GM19452 (cell line): ENCODE measurements at regions not wholly inside any gene's neighbourhood (a gene's known extent, or its start where the extent isn't known, plus 50 kb on each side); places are given as distances from the start of the nearest gene placed in this dataset.

Experiments used
- ATAC-seq: cut with Tn5 transposase; IDR thresholded peaks from one replicate; pipeline ENCODE4 v1.9.1; 2021; ENCODE audit not compliant: unreplicated experiment

DNA sequence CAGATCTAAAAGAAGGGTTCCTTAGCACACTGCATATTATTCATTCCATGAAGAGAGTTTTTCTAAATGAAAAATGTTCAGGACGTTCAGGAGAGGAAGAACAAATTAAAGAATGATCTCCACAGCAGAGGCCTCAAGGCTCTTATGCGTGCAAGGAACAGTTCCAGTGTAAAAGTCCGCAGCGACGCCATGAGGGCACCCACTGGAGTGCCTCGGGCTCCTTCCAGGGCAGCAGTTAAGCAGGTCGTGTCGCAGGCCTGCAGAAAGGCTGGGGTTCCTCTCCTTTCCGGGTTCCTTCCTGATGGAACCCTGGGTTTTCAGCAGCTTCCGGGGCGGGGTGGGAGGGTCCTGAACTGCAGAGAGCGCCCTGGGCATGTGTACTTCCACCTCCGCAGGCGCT is 87.1 kb upstream of the SELENOP start:
- no peak for ATAC-seq

DNA sequence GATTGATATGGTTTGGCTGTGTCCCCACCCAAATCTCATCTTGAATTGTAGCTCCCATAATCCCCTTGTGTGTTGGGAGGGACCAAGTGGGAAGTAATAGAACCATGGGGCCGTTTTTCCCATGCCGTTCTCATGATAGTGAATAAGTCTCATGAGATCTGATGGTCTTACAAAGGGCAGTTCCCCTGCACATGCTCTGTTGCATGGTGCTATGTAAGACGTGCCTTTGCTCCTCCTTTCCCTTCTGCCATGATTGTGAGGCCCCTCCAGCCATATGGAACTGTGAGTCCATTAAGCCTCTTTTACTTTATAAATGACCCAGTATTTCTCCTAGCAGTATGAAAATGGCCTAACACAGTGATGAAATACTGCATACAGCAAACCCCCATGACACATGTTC is 84.8 kb upstream of the SELENOP start:
- no peak for ATAC-seq

DNA sequence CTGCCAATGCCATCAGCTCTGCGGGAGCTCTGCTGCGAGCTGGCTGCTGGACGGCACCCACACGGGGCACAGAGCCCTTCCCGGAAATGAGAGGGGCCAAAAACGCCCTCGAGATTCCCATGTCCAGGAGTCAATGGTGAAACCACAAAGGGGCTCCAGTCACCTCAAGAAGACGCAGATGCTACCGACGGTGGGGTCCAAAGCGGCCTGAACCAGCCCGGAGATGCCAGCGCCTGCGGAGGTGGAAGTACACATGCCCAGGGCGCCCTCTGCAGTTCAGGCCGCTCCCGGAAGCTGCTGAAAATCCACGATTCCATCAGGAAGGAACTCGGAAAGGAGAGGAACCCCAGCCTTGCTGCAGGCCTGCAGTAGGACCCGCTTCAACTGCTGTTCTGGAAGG is 82.4 kb upstream of the SELENOP start:
- no peak for ATAC-seq

DNA sequence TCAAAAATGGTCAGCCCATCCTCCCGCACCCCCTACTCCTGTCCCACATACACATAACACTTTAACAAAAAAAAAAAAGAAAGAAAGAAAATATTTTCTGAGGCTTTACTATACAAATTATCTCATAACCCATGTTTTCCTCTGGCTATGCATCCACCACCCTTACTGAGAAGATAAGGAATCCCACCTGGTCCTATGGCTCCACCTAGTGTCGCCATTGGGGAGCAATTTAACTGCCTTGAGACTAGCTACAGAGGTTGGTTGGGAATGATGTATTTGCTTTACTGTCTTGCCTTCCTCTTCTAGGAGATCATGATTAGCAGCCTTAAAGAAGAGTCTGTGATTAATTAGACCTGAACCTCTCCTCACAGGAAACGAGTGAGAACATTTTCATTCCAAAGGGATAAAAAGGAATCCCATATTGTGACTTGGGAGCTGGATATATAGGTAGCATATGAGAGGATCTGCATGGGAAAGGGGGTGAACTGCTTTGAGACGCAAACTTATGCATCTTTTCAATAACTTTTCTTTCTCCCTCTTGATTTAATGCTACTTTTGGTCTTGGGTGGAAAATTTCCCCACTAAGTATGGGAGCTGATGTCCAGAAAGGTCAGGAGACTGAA is 77.7 kb upstream of the SELENOP start:
- ATAC-seq: peak; percentile 85

DNA sequence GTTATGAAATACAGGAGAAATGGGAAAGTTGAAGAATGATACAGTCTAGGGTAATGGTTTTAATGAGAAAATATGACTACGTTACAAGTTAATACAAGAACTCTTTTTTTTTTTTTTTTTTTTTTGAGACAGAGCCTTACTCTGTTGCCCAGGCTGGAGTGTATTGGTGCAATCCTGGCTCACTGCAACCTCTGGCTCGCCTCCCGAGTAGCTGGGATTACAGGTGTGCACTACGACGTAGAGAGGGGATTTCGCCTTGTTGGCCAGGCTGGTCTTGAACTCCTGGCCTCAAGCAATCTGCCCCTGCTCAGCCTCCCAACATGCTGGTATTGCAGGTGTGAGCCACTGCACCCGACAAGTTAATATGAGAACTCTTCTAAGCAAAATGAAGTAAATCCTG is 77.1 kb upstream of the SELENOP start:
- ATAC-seq: no peak

DNA sequence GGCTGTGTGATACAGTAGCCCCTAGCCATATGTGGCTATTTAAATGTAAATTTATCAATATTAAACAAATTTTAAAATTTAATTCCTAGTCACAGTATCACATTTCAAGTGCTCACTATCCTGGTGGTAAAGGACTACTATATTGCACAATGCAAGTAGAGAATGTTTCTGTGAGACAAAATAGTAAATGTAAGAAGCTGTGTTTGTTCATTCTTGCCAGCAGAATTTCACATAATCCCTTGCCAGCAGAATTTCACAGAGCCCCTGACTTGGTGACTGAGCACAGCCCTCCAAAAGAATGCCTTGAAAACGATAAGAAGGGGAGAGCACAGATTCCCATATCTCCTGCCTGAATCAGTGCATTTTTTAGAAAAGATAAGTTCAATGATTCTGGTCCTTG is 75.9 kb upstream of the SELENOP start:
- no peak for ATAC-seq

DNA sequence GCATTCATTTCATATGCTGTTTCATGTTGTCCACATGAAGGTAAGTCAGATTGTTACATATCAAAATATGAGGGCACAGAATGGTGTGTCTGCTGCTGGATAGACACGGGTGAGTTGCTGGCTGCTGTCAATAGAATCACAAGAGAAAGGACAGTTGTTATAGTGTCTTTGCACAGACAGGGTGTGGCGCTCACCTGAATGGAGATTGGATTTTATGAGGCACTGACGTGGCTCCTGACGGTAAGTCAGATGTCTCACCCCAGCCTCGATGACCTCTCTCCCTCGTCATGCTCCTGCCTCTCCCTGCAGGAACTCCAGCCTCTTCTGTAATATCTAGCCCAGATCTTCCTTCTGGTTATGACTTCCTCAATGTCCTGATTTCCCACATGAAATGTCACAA is 75.4 kb upstream of the SELENOP start:
- no peak for ATAC-seq

DNA sequence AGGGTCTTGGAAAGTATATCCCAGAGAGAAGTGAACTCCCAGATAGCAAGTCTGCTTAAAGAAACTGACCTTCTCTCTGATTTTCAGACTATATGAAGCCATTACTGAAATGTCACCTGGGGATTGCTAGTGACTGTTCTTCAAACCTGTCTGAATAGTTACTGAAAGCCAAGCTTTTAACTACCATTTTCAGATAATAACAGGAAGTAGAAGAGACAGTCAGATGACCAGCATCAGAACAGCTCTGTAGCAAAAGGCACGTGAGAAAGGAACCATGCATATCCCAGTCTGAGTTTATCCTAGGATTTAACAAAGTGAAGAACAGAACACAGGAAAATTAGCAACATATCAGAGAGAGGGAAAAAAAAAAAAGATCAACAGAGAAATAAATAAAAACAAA is 74.9 kb upstream of the SELENOP start:
- ATAC-seq: no peak

DNA sequence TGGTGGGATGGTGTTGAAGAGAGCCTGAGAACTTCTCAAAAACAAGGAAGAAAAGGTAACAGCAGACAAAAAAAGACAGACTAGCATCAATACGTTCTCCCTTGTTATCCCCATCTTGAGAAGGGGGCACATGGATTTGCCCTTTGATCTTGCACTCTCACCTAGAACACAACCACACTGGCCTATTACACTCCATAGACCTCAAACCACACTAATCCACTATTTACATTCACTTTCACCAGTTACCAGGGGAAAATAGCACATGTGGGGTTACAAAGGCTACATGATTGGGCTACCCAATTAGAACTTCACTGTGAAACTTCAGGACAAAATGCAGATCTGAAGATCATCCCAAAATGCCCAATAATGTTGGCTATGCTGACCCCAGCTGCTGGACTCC is 72.6 kb upstream of the SELENOP start:
- ATAC-seq: no peak

DNA sequence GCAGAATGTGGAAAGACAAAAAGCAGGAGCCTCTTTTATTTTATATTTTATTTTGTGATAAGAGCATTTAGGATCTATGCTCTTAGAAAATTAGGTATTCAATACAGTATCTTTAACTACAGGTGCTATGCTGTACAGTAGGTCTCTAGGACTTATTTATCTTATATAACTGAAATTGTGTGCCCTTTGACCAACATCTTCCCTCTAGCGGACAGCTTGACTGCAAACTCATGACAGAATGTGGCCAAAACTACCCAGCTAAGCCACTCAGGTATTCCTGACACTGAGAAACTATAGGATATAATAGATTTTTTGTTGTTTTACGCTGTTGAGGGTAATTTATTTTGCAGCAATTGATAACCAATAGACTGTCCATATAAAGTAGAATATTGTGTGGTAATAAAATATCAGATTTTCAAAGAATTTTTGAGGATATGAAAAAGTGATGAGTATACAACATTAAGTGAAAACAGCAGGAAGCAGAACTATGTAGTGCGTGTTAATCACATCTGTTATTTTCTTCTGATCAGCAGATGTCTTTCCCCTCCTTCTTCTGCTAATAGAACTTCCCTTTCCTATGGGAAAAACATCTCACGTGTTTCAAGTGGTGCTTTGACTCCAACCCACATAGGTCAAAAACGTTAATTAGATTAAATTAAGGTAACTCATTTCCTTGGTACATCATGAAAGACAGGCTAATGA is 69.9 kb upstream of the SELENOP start:
- no peak for ATAC-seq

DNA sequence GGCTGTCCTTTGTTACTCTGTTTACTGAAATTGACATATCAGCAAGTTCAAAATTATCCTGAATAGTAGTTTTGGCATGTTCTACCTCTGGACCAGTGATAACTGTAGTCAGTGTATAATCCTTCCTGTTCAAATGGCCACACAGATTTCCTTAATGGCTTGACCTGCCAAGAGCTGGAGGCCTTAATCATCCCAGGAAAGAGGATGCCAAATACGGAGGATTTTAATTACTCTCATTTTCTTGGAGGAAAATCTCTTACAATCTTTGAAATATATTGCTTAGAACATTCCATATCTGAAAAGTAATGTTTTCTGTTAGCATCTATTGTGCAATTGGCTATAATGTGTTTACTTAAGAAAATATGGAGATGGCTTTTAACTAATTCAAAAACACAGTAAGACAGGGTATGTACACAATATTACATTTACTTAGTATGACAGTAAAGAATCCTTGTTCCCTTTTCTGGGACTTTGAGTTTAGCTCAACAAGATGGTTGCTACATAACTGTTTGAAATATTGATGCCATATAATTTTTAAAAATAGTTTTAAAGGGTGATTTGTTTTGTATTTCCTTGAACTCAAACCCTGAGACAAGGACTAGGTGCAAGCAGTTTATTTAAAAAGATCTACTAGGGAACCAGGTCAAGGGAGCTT is 68.9 kb upstream of the SELENOP start:
- no peak for ATAC-seq

DNA sequence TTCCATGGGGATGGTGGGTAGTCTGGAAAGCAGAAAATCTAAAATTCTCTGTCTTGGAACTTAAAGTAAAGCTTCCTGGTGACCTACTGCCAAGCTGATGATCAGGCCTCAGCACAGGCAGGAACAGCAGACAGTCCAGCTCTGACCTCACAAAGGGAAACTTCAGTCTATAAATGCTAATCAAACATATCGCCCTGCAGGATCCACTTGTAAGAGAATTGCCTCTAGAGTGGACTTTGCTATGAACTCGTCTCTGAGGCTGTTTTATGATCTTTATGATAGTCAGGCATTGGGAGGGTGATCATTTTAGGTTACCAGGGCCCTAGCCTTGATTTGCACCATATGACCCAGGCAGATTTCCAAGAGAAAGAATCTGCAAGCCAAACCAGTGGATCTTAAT is 67.6 kb upstream of the SELENOP start:
- ATAC-seq: no peak

DNA sequence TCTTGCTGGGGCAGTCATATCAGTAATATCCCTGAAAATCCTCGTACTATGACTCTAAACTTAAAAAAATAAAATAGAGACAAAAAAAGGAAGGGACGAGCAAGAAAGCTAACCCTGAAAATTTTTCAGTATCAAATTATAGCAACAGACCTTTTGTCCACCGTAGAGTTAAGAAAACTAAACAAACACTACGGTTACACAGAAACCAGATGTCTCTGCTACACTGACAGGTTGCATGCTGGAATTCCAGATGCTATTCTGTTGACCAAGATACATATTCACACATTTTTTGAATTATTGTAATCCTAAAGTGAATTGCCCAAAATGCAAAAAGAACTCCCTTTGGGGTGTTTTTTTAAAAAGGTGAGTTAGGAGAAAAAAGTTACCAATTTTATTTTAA is 66.9 kb upstream of the SELENOP start:
- ATAC-seq: no peak

DNA sequence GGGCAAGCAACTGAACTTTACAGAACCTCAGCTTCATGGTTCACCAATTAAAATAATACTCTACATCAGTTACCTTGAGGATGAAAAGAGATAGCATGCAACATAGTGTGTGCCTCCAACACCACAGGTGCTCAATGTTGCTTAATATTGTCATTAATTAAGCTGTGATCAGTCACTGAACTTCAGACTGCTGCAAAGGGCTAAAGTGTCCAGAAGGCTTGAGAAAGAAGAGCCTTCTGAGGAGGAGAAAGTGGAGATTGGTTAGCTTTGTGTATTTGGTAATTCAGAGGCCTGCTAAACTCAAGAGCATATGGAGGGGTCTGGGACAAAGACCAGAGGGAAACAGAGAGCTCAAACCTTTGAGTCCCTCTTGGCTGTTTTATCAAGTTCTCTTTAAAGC is 66.3 kb upstream of the SELENOP start:
- ATAC-seq: no peak

DNA sequence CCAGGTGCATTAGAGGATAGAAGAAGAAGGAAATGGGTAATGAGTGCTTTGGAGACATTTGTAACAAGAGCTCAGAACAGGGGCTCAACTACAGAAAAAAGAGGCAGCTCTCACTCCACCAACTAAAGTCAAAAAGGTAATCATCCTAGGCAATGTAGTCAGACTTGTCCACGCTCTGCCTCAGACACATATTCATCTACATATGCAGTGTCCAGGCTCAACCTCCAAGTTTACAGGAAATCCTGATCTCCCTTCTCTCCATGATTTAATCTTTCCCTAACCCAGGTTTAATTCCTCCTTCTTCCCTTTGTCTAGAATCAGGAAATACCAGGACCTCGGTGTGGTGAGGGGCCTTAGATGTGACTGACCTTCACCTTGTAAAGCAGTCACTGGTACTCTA is 65.7 kb upstream of the SELENOP start:
- ATAC-seq: no peak

DNA sequence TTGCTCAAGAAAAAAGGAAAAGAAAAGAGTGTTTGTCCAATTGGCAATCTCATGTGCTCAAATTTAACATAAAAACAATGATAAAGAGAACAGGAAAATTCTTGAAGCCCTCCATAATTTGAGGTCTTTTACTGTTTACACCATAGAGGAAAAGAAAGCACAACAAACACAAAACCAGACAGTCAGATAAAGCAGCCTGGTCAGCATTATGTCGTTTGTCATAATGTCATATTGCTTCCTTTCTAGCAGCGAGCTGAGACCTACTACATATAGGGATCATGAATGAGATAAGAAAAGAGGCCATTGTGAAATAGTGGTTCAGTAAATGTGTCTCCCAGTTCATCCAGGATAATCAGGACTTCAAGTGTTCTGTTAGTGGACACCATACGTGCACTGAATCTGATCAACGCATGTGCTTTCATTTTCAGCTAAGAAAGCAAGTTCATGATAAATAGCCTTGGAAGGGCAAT is 64.7 kb upstream of the SELENOP start:
- ATAC-seq: no peak

DNA sequence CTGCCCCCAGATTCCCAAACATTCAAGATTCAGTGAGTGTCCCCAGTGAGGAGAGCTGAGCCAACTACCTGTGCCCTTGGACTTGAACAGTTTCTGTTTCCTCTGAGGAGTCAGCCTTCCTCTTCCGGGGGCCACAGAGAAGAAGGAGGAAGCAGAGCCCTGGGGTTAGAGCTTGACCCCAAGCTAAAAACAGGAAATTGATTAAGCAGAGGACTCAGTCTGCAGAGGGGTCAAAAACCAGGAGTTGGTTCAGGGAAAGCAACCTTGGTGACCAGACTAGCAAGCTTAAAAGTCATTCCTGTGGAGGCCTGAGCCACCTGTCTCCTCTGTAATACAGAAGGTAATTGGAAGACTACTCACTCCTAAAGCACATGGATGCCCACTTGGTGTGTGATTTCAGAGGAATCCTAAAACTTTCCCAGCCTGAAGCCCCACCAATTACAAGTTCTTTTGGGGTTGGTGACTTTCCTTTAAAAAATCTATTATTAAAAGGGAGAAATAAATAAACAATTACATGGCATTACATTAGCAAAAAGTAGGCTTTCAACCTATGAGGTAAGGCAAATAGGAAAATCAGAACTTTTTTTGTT is 64.2 kb upstream of the SELENOP start:
- no peak for ATAC-seq

DNA sequence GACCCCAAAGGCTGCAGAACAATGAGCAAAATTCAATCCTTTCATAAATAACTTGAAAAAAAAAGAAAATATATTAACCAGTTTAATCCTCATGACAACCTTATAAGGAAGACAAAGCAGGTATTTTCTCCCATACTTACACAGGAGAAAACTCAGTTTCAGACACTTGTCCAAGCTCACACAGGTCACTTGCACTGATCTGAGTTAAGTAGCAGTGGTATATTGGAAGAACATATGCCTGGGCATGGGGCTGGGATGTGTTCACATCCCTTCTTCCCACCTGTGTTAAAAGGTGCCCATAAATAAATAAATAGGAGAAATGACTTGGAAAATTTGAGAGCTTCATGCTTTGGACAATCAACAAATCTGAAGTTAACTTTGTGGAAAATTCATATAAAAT is 63.5 kb upstream of the SELENOP start:
- ATAC-seq: no peak

DNA sequence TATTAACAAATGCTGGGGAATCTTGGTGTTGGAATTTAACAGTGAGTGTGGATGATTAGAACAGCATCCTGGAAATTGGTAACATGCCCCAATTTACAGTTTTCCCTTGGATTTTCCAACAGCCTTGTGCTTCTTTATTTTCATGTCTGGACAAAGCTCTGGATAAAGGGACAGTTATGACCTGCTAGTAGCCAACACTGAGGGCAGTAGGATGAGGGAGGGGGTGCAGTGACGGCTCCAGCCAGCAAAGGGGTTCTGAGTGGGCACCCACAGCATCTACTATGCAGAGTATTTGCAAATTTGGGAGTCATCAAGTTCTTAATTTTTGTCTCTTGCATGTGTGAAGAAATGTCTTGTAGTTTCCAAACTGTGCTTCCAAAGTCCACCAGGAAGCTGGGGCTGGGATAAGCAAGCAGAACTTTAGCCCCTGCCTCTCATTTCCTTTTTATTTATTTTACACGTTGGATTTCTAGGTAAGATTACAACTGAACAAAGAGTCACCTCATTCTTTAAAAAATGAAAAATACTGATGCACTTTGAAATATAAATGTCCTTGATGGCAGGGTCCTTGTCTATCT is 63.0 kb upstream of the SELENOP start:
- ATAC-seq: no peak

DNA sequence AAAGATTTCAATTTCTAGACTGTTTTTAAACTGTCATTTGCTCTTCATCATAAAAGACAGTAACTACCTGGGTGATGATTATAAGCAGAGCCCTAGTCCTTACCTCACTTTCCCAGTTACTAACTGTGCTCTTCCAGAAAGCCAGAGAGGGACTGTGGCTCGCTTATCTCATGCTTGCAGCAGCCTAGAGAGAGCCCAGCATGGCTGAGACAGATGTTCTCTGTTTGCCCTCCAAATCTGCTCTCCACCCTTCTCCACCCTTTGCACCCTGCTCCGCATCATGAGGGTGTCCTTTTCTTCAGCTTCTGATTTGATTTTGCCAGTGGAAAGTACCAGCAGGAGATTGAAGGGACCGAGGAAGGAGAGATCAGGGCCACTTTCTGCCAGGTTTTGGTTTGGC is 61.2 kb upstream of the SELENOP start:
- no peak for ATAC-seq

DNA sequence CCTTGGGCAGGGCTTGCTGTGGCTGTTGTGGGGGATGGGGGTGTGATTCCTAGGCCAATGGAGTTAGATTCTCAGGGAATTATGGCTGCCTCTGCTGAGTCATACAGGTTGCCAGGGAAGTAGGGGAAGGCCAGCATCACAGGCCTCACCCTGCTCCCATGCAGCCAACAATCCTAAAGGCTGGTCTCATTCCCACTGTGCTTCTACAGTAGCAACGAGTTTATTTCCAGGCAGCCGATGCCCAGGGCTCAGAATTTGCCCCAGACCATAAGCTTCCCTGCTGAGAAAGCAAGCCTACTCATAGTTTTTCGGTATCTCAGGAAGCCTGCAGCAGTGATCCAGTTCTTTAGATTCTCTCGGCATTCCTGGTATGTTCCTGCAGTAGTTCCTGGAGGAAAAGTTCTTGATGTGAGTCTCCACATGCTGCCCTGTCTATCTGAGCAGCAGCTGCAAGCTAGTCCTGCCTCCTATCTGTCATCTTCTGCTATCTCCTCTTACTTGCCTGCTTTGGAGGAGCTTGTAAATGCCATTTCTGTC is 59.3 kb upstream of the SELENOP start:
- no peak for ATAC-seq
